GM19467 (cell line): ENCODE measurements at regions not wholly inside any gene's neighbourhood (a gene's known extent, or its start where the extent isn't known, plus 50 kb on each side); places are given as distances from the start of the nearest gene placed in this dataset.
A peak's percentile ranks its signal among the peaks of the same experiment; 100 is the strongest.
"Not testable (repeated sequence)": the region's sequence is repeated elsewhere in the genome, so short reads cannot be mapped to it uniquely, and the experiment has no call there.

Experiments used
- ATAC-seq: cut with Tn5 transposase; IDR thresholded peaks from one replicate; pipeline ENCODE4 v1.9.1; 2021; ENCODE audit warnings: mild to moderate bottlenecking, moderate library complexity; ENCODE audit not compliant: unreplicated experiment

DNA sequence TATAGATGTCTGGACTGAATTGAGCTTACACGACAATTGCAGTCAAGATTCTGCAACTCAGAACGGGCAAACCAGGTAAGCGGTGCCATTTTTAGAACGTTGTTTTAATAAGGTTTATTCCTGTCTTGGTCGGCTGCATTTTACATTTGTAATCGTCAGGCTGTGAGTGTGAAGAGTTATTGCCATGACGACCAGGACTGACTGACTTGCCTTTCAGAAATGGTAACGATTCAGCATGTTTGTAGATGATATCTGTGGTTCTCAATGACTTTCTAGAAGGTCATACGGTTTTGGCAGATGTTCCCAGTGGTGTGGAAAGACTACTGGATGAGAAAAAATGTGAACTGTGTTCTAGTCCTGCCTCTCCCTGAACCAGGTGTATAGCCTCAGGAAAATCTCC lies 271.3 kb upstream of the B3GALT2 start:
- ATAC-seq = no peak

DNA sequence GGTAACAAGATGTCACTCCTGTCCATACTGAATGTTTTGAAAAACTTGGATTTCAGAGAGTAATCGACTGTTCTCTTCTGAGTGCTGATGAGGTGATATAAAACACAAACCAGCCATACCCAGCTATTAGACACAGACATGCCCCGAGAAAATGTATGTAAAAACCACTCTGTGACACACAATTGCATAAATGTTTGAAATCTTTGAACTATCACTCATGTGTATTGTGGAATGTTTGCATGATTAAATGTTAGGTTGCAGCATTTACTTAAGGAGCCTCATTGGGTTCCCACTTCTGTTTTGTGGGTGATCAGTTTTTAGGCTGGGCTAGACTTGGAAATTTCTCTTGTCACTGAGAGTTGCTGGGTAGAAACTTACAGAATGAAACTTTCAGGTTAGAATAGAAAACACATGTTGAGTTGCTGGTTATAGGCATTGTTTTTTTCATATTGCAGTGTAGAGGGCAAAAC lies 270.4 kb upstream of the B3GALT2 start:
- no peak for ATAC-seq

GRCh38 chr1:193451606-193452005 lies 265.2 kb upstream of the B3GALT2 start:
- ATAC-seq = no peak

- no peak for ATAC-seq
These were observed 264.6 kb upstream of the B3GALT2 start for GRCh38 chr1:193451001-193451400.

GRCh38 chr1:193448682-193449461 lies 262.5 kb upstream of the B3GALT2 start:
- ATAC-seq = peak; percentile 89

DNA sequence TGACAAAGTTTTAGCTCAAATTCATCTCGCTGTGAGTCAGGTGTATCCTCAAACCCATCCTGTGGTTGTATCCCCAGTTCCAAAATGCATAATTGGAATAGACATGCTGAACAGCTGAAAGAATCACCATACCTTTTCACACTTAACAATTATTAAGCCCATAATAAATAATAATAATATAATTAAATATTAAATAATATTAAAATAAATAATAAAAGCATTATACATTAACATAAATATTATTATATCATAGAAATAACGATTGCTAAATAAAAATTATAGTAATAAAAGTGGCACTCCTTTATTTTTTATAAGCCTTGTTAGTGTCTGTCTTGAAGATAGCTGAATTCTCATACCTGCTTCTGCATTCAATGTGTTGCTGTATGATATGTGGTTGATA lies 257.5 kb upstream of the B3GALT2 start:
- no peak for ATAC-seq

- peak; percentile 68 for ATAC-seq
These were observed 252.4 kb upstream of the B3GALT2 start for GRCh38 chr1:193438771-193439170.

DNA sequence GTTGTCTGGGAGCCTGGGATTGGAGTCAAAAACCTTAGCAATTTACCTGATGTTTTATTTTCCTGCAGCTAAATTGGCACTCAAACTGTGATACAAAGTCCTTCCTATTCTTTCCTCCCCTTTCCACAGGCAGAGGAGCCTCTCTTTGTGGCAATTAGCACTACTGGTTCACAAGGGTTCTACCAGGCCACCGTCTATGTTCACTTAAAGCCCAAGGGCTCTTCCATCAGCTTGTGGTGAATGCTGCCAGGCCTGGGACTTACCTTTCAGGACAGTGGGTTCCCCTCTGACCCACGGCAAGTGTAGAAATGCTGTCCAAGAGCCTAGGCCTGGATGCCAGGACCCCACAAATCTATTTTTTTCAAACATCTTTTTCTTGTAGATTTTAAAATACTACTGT lies 251.9 kb upstream of the B3GALT2 start:
- no peak for ATAC-seq

DNA sequence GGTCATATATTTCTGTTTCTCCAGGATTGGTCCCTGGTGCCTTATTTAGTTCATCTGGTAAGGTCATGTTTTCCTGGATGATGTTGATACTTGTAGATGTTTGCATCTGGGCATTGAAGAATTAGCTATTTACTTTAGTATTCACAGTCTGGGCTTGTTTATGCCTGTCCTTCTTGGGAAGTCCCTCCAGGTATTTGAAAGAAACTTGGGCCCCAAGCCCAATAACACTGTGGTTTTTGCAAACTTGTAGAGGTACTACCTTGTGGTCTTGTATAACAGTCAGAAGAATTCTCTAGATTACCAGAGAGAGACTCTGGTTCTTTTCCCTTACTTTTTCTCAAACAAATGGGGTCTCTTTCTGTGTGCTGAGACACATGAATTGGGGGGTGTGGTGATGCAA lies 251.4 kb upstream of the B3GALT2 start:
- ATAC-seq = peak; percentile 44

DNA sequence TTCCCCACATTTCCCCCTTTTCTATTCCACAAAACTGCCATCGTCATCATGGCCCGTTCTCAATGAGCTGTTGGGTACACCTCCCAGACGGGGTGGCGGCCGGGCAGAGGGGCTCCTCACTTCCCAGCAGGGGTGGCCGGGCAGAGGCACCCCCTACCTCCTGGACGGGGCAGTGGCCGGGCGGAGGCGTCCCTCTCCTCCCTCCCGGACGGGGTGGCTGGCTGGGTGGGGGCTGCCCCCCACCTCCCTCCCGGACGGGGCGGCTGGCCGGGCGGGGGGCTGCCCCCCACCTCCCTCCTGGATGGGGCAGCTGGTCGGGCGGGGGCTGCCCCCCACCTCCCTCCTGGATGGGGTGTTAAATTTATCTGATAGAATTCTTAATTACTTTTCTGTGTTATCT lies 250.9 kb upstream of the B3GALT2 start:
- ATAC-seq = not testable (repeated sequence)

DNA sequence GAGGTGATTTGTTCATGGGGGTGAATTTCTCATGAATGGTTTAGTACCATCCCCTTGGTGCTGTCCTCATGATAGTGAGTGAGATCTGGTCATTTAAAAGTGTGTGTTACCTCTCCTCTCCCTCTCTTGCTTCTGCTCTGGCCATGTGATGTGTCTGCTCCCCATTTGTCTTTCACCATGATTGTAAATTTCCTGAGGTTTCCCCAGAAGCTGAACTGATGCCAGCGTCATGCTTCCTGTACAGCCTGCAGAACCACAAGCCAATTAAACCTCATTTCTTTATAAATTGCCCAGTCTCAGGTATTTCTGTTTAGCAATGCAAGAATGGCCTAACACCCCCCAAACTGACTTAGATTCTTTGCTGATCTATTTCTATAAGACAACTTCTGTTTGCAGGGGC lies 249.4 kb upstream of the B3GALT2 start:
- ATAC-seq = no peak

DNA sequence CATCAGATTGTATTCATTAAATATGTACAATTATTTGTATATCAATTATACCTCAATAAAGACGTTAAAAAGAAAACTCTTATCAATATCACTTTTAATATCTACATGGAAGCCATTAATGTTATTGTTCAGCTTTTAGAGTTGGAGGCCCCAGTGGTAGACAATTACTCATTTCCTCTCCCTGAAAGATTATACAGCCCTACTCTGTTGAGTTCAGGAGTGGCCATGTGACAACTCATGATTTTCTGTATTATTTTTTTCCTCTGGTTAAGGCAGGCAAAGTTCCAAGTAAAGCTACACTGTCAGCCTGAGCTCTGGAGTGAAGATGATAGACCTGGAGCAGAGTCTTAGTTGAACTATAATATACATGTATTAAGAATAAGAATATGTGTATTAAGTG lies 247.9 kb upstream of the B3GALT2 start:
- no peak for ATAC-seq

DNA sequence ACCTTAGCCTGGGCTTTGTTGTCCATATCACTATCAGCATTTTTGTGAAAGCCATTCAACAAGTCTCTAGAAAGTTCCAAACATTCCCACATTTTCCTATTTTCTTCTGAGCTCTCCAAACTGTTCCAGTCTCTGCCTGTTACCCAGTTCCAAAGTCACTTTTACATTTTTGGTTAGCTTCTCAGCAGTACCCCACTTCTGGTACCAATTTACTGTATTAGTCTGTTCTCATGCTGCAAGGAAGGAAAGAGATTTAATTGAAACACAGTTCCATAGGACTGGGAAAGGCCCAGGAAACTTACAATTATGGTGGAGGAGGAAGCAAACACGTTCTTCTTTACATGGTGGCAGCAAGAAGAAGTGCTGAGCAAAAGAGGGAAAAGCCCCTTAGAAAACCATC lies 247.2 kb upstream of the B3GALT2 start:
- no peak for ATAC-seq

- ATAC-seq = no peak
These were observed 246.7 kb upstream of the B3GALT2 start for GRCh38 chr1:193432979-193433587.

GRCh38 chr1:193431265-193431977 lies 245.0 kb upstream of the B3GALT2 start:
- ATAC-seq = no peak

GRCh38 chr1:193427524-193427923 lies 241.1 kb upstream of the B3GALT2 start:
- no peak for ATAC-seq

GRCh38 chr1:193426061-193426460 lies 239.6 kb upstream of the B3GALT2 start:
- no peak for ATAC-seq

DNA sequence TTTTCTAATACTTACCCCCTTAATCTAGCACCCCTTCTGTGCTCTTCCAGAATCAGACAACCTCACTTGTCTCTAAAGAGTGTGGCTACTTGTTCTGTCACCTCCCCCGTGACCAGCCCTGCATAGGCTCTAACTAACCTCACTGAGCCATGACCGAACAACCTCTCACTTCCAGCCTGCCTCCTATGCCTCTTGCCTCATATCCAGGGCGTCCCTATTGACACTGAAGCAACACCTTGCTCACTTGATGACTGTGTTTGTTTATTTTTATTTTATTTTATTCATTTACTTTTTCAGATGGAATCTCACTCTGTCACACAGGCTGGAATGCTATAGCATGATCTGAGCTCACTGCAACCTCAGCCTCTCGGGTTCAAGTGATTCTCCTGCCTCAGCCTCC lies 235.1 kb upstream of the B3GALT2 start:
- ATAC-seq = no peak

DNA sequence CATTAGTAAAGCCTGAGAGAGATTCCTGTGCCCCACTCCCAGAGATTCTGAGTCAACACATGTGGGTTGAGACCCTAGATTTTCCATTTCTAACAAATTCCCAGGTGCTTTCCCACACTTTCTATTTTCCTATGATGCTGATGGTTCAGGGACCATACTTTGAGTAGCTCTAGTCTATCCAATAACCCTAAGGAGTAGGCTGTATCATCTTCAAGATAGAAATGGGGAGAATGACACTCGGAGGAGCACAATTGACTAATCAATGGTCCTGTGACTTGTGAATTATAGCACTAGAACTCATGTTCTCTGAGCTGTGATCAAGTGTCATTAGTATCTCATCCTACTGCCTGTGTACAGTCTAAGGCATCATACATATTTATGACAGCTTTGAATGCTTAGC lies 232.9 kb upstream of the B3GALT2 start:
- ATAC-seq = no peak

DNA sequence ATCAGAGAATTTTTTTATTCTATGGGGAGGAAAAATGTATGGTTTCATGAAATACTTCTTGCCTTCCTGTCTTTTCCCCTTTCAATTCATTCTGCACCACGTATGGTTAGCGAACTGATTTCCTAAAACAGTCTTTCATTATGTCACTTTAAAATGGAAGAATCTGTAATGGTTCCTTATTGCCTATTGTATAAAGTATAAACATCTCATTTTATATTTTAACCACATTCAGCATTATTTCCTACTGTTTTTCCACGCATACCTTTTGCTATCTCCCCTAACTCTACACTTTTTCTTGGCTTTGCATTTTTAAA lies 232.3 kb upstream of the B3GALT2 start:
- no peak for ATAC-seq

GRCh38 chr1:193417945-193418744 lies 231.7 kb upstream of the B3GALT2 start:
- ATAC-seq = no peak
